ENCODE measurements at regions not wholly inside any gene's neighbourhood (a gene's known extent, or its start where the extent isn't known, plus 50 kb on each side); places are given as distances from the start of the nearest gene placed in this dataset.

GRCh38 chr20:19915111-19915798 lies 101.9 kb upstream of the NAA20 start:
- ChIA-PET POLR2A (no interaction called here), CTCF (interaction anchor here (0.6 kb wide), 1 partner anchor 225 kb away, joined by 3 read pairs; no protein-coding TSS in a partner anchor)
- no peak for TF ChIP-seq CTCF (IDR thresholded peaks at IDR 0.05; ENCODE audit: insufficient read depth, low read depth, low read length)
- H3K36me3 ChIP-seq (ENCODE audit: control insufficient read depth, insufficient read depth, low read length): no peaks in the 10 kb centered on the region
- no peaks in the 10 kb centered on the region for H3K27me3 ChIP-seq (ENCODE audit: control insufficient read depth, insufficient read depth, low read length)
- DNase-seq (ENCODE audit: low read depth): no peak
- H3K4me3 ChIP-seq (ENCODE audit: low read depth, low read length): no peak overlapping the region

DNA sequence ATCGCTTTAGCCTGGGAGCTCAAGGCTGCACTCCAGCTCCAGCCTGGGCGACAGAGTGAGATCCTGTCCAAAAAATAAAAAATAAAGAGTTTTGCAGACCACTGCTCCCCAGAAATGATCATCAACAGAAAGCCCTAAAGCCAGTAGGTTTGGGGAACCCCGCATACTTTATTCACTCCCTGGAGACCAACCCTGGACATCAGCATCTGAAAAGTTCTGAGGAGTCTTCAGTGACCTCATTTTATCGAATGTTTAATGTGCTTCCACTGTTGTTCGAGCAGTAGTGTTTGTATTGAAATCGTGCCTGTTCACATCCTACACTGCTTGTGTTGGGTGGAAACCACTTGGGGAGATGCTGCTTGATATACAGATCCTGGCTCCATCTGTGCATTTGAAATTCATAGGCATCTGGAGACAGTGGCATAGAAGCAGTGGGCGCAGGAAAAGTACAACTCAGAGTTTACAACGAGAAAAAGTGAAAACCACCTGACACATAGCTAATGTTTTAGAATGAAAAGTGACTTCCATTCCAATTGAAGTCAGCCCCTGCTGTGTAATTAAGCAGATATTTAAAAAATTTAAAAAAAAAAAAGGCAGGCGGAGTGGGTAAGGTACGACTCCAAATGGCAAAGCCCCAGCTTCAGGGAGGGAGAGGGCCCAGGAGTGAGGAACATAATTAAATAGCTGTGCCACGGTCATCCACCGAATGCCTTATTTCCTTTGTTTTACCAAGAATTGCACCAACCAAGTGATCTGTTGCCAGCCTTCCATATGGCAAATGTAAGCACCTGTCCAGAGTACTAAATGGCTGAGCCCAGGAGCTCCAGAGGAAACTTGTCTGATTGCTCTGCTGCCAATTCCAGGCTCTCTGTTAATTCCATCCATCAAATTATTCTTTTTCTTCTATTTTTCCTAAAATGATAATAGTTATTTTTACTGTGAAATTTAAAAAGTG lies 100.4 kb upstream of the NAA20 start:
- Histone ChIP-seq H3K4me3 (ENCODE audit: low read depth, low read length) (no peak overlapping the region), H3K27me3 (ENCODE audit: control insufficient read depth, insufficient read depth, low read length) (no peaks in the 10 kb centered on the region), H3K36me3 (ENCODE audit: control insufficient read depth, insufficient read depth, low read length) (no peaks in the 10 kb centered on the region; the same call in 1 of the 2 replicates)
- DNase-seq (ENCODE audit: low read depth): no peak
- no peak for TF ChIP-seq CTCF (IDR thresholded peaks at IDR 0.05; ENCODE audit: insufficient read depth, low read depth, low read length)
- ChIA-PET POLR2A (no interaction called here), CTCF (interaction anchor here (1.2 kb wide), 1 partner anchor 132 kb away, joined by 3 read pairs; no protein-coding TSS in a partner anchor)

GRCh38 chr20:19918965-19919329 lies 98.2 kb upstream of the NAA20 start:
- POLR2A ChIA-PET: no interaction called here
- CTCF ChIA-PET: interaction anchor here (1.2 kb wide), 1 partner anchor 75 kb away, joined by 3 read pairs; no protein-coding TSS in a partner anchor

GRCh38 chr20:19920381-19921138 lies 96.6 kb upstream of the NAA20 start:
- TF ChIP-seq CTCF (IDR thresholded peaks at IDR 0.05; ENCODE audit: insufficient read depth, low read depth, low read length): no peak
- Histone ChIP-seq H3K36me3 (ENCODE audit: control insufficient read depth, insufficient read depth, low read length) (no peaks in the 10 kb centered on the region; the same call in 1 of the 2 replicates), H3K27me3 (ENCODE audit: control insufficient read depth, insufficient read depth, low read length) (no peaks in the 10 kb centered on the region), H3K4me3 (ENCODE audit: low read depth, low read length) (no peak overlapping the region)
- no peak for DNase-seq (ENCODE audit: low read depth)
- ChIA-PET CTCF (interaction anchor here (1.2 kb wide), 1 partner anchor 16 kb away, joined by 3 read pairs; no protein-coding TSS in a partner anchor), POLR2A (no interaction called here)

More at GRCh38 chr20:19918965-19919329, 98.2 kb upstream of the NAA20 start:
- Histone ChIP-seq H3K4me3 (ENCODE audit: low read depth, low read length) (no peak overlapping the region), H3K27me3 (ENCODE audit: control insufficient read depth, insufficient read depth, low read length) (no peaks in the 10 kb centered on the region), H3K36me3 (ENCODE audit: control insufficient read depth, insufficient read depth, low read length) (no peaks in the 10 kb centered on the region; the same call in 1 of the 2 replicates)
- DNase-seq (ENCODE audit: low read depth): no peak
- no peak for TF ChIP-seq CTCF (IDR thresholded peaks at IDR 0.05; ENCODE audit: insufficient read depth, low read depth, low read length)
